DOHH2 (cell line): ENCODE measurements at regions not wholly inside any gene's neighbourhood (a gene's known extent, or its start where the extent isn't known, plus 50 kb on each side); places are given as distances from the start of the nearest gene placed in this dataset.
A peak's percentile ranks its signal among the peaks of the same experiment; 100 is the strongest.

Experiments
- H3F3A ChIP-seq: fragments of 200-600 bp; sonication (generic), shearing (Covaris generic); 2 replicates; pipeline ENCODE4 v1.6.0; 2016; ENCODE audit warnings: antibody characterized with exemption, mild to moderate bottlenecking; ENCODE audit not compliant: control insufficient read depth, insufficient read depth
- H3K27ac ChIP-seq: fragments of 200-600 bp; sonication (generic); 2 replicates; pipeline ENCODE4 v1.5.1; 2014; ENCODE audit warnings: low read depth, mild to moderate bottlenecking, low read length, moderate library complexity
- H3K27me3 ChIP-seq: fragments of 200-600 bp; sonication (generic); 2 replicates; pipeline ENCODE4 v1.6.1; 2014; ENCODE audit warnings: mild to moderate bottlenecking, low read length, mixed read lengths; ENCODE audit not compliant: control insufficient read depth
- H3K36me3 ChIP-seq: fragments of 200-600 bp; sonication (generic); 2 replicates; pipeline ENCODE4 v1.6.1; 2014; ENCODE audit warnings: mild to moderate bottlenecking, low read length, moderate library complexity, mixed read lengths; ENCODE audit not compliant: control insufficient read depth
- H3K4me1 ChIP-seq: fragments of 200-600 bp; sonication (generic); 2 replicates; pipeline ENCODE4 v1.6.1; 2014; ENCODE audit warnings: mild to moderate bottlenecking, low read length, mixed read lengths; ENCODE audit not compliant: control insufficient read depth
- H3K4me2 ChIP-seq: fragments of 200-600 bp; sonication (generic); 2 replicates; pipeline ENCODE4 v1.6.0; 2014; ENCODE audit warnings: mild to moderate bottlenecking, low read length, moderate library complexity
- H3K4me3 ChIP-seq: fragments of 200-600 bp; sonication (generic); 2 replicates; pipeline ENCODE4 v1.5.1; 2014; ENCODE audit warnings: mild to moderate bottlenecking, low read length, mixed read lengths
- H3K79me2 ChIP-seq: fragments of 200-600 bp; sonication (generic); 2 replicates; pipeline ENCODE4 v1.6.1; 2014; ENCODE audit warnings: mild to moderate bottlenecking, low read length, mixed read lengths; ENCODE audit not compliant: control insufficient read depth
- H3K9me2 ChIP-seq: fragments of 200-600 bp; sonication (generic); replicated peaks from 2 replicates; pipeline ENCODE4 v1.6.1; 2014; ENCODE audit warnings: mild to moderate bottlenecking, low read length, mixed read lengths; ENCODE audit not compliant: control insufficient read depth
- H3K9me3 ChIP-seq: fragments of 200-600 bp; sonication (generic); 2 replicates; pipeline ENCODE4 v1.6.1; 2014; ENCODE audit warnings: antibody characterized with exemption, low read length, mixed read lengths; ENCODE audit not compliant: control insufficient read depth, insufficient read depth
- H4K20me1 ChIP-seq: fragments of 200-600 bp; sonication (generic); 2 replicates; pipeline ENCODE4 v1.6.0; 2014; ENCODE audit warnings: low read depth, mild to moderate bottlenecking, antibody characterized with exemption, low read length, moderate library complexity; ENCODE audit not compliant: control insufficient read depth, insufficient read depth
- CTCF ChIP-seq: fragments of 200-600 bp; sonication (generic); IDR thresholded peaks from one replicate; pipeline ENCODE4 v1.5.1; 2014; ENCODE audit warnings: antibody characterized with exemption, mild to moderate bottlenecking, low read depth, low read length; ENCODE audit not compliant: poor library complexity, severe bottlenecking
- EZH2phosphoT487 ChIP-seq: fragments of 200-600 bp; sonication (generic); IDR thresholded peaks from 2 replicates; pipeline ENCODE4 v1.6.1; 2017; ENCODE audit warnings: borderline replicate concordance, mild to moderate bottlenecking, antibody characterized with exemption, low read length, moderate library complexity, mixed read lengths

DNA sequence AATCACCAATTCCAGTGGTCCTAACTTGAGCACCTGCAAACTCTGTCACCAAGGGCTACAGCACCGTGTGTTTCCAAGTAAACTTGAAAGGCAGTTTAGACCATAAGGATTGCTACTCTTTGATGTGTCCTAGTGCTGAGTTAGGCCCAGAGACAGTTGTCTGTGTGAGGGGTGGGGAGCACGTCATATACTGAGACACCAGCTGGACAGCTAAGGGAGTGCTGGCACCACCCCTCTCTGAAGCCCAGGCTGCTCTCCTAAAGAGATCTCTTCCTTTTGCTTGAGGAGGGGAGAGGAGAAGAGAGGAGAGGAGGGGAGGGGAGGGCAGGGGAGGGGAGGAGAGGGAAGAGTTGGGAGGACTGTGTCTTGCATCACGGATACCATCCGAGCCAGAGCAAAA lies 218.7 kb upstream of the TACR3 start:
- H3K79me2 ChIP-seq: no peaks in the 10 kb centered on the region
- H3K36me3 ChIP-seq: no peaks in the 10 kb centered on the region
- no peak overlapping the region for H3K4me3 ChIP-seq
- H3F3A ChIP-seq: no peaks in the 10 kb centered on the region
- H3K27me3 ChIP-seq: no peaks in the 10 kb centered on the region
- no peaks in the 10 kb centered on the region for H3K9me3 ChIP-seq
- TF ChIP-seq EZH2phosphoT487 (no peak), CTCF (no peak)
- H4K20me1 ChIP-seq: no peaks in the 10 kb centered on the region
- no peak overlapping the region for H3K27ac ChIP-seq
- no peak overlapping the region for H3K4me2 ChIP-seq
- no peaks in the 10 kb centered on the region for H3K9me2 ChIP-seq
- H3K4me1 ChIP-seq: no peaks in the 10 kb centered on the region

GRCh38 chr4:103936653-103937145 lies 216.9 kb upstream of the TACR3 start:
- TF ChIP-seq CTCF (no peak), EZH2phosphoT487 (no peak)
- Histone ChIP-seq H4K20me1 (no peaks in the 10 kb centered on the region), H3K4me3 (no peak overlapping the region), H3K36me3 (no peaks in the 10 kb centered on the region), H3K27ac (no peak overlapping the region), H3K9me2 (no peaks in the 10 kb centered on the region), H3K4me2 (no peak overlapping the region), H3K27me3 (no peaks in the 10 kb centered on the region), H3F3A (no peaks in the 10 kb centered on the region), H3K79me2 (no peaks in the 10 kb centered on the region), H3K4me1 (no peaks in the 10 kb centered on the region), H3K9me3 (no peaks in the 10 kb centered on the region)

DNA sequence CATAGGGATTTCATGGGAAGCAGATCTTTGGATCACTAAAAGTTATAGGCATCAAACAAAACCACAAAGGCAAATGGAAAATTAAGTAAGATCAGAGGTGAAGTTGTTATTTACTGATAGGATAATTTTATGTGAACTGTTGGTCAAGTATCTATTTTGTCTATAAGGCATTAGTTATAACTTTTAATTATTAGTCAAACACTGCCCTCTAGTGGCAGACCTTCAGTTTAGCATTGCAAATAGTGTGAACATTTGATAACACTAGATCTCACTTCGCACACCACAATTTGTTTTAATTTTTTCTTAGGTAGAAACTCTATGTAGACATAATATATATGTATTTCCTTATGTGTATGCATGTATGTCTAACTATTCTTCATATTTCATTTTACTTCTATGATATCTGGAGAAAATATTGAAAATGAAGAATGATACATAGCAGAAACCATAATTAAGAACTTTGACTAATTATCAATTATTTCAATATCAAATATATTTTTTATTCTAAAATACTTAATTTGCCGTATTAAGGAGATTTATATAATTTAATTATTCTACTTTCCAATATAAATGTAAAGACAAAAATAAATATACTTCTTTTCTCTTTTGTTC lies 214.5 kb upstream of the TACR3 start:
- Histone ChIP-seq H3K36me3 (no peaks in the 10 kb centered on the region), H3K4me1 (no peaks in the 10 kb centered on the region), H3K4me3 (no peak overlapping the region), H4K20me1 (no peaks in the 10 kb centered on the region), H3K27ac (no peak overlapping the region), H3K9me3 (no peaks in the 10 kb centered on the region), H3K79me2 (no peaks in the 10 kb centered on the region), H3K4me2 (no peak overlapping the region), H3K9me2 (no peaks in the 10 kb centered on the region), H3F3A (no peaks in the 10 kb centered on the region), H3K27me3 (no peaks in the 10 kb centered on the region)
- TF ChIP-seq EZH2phosphoT487: no peak
- peak; percentile 74 for TF ChIP-seq CTCF
